Esophagus mucosa (tissue), 1 donor: ENCODE measurements at regions not wholly inside any gene's neighbourhood (a gene's known extent, or its start where the extent isn't known, plus 50 kb on each side); places are given as distances from the start of the nearest gene placed in this dataset.

Experiments
- ATAC-seq: fragments of 200-7000 bp; cut with Tn5 transposase; one replicate; pipeline ENCODE4 v1.9.1; 2020
- donor health status: DM: yes; HTN: yes; CAD: no.

GRCh38 chr5:124663101-124663506 lies 83.3 kb downstream of the ZNF608 start:
- ATAC-seq, result no peak

GRCh38 chr5:124662181-124662781 lies 84.2 kb downstream of the ZNF608 start:
- peak; percentile 46 for ATAC-seq

- peak; percentile 57 for ATAC-seq
Measured at GRCh38 chr5:124661317-124662141, 84.9 kb downstream of the ZNF608 start.

GRCh38 chr5:124660229-124661093 lies 86.0 kb downstream of the ZNF608 start:
- no peak for ATAC-seq

- no peak for ATAC-seq
Measured at GRCh38 chr5:124659798-124660197, 86.6 kb downstream of the ZNF608 start.

- ATAC-seq, result no peak
Measured at GRCh38 chr5:124658867-124659557, 87.4 kb downstream of the ZNF608 start.

- peak; percentile 91 for ATAC-seq
Measured at GRCh38 chr5:124655921-124656511, 90.4 kb downstream of the ZNF608 start.

- no peak for ATAC-seq
Measured at GRCh38 chr5:124655251-124655917, 91.1 kb downstream of the ZNF608 start.

- no peak for ATAC-seq
Measured at GRCh38 chr5:124654418-124654817, 92.0 kb downstream of the ZNF608 start.

GRCh38 chr5:124653666-124654065 lies 92.8 kb downstream of the ZNF608 start:
- no peak for ATAC-seq

- ATAC-seq, result no peak
Measured at GRCh38 chr5:124652892-124653441, 93.5 kb downstream of the ZNF608 start.

GRCh38 chr5:124652514-124652819 lies 94.0 kb downstream of the ZNF608 start:
- ATAC-seq, result no peak

- ATAC-seq, result peak; percentile 77
Measured at GRCh38 chr5:124651663-124652513, 94.6 kb downstream of the ZNF608 start.

GRCh38 chr5:124650951-124651662 lies 95.3 kb downstream of the ZNF608 start:
- no peak for ATAC-seq

- peak; percentile 8 for ATAC-seq
Measured at GRCh38 chr5:124650147-124650561, 96.3 kb downstream of the ZNF608 start.

GRCh38 chr5:124649491-124650146 lies 96.8 kb downstream of the ZNF608 start:
- ATAC-seq, result peak; percentile 73

GRCh38 chr5:124648902-124649467 lies 97.5 kb downstream of the ZNF608 start:
- ATAC-seq, result no peak

- ATAC-seq, result no peak
Measured at GRCh38 chr5:124647352-124647751, 99.1 kb downstream of the ZNF608 start.

- ATAC-seq, result no peak
Measured at GRCh38 chr5:124645396-124645795, 101.0 kb downstream of the ZNF608 start.
